GM18498 (cell line): ENCODE measurements at regions not wholly inside any gene's neighbourhood (a gene's known extent, or its start where the extent isn't known, plus 50 kb on each side); places are given as distances from the start of the nearest gene placed in this dataset.
"Not testable (repeated sequence)": the region's sequence is repeated elsewhere in the genome, so short reads cannot be mapped to it uniquely, and the experiment has no call there.

Experiments used
- ATAC-seq: cut with Tn5 transposase; IDR thresholded peaks from one replicate; pipeline ENCODE4 v1.9.1; 2021; ENCODE audit warnings: mild to moderate bottlenecking, moderate library complexity; ENCODE audit not compliant: unreplicated experiment

DNA sequence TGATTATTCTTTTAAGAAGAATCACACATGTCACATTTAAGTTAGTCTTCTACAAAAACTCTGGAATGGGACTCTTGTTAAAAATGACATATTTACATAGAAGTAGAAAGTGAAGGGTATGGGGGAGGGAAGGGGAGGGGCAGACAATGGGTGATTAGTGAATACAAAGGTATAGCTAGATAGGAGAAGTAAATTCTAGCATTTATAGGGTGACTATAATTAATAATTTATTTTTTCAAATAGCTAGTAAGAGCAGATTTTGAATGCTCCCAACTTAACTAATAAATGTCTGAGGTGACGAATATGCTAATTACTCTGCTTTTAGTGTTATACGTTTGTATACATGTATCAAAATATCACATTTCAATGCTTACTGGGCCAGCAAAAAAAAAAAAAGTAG, 59.4 kb downstream of the BLTP3B start:
- ATAC-seq, result no peak

GRCh38 chr12:100078777-100079176, 63.9 kb downstream of the BLTP3B start:
- ATAC-seq, result not testable (repeated sequence)

- no peak for ATAC-seq
These were observed 65.3 kb downstream of the BLTP3B start for GRCh38 chr12:100077367-100077766.

GRCh38 chr12:100075598-100075997, 67.1 kb downstream of the BLTP3B start:
- no peak for ATAC-seq

- ATAC-seq, result no peak
These were observed 72.9 kb downstream of the BLTP3B start for GRCh38 chr12:100069795-100070194.

- ATAC-seq, result no peak
These were observed 74.4 kb downstream of the BLTP3B start for GRCh38 chr12:100068305-100068704.

DNA sequence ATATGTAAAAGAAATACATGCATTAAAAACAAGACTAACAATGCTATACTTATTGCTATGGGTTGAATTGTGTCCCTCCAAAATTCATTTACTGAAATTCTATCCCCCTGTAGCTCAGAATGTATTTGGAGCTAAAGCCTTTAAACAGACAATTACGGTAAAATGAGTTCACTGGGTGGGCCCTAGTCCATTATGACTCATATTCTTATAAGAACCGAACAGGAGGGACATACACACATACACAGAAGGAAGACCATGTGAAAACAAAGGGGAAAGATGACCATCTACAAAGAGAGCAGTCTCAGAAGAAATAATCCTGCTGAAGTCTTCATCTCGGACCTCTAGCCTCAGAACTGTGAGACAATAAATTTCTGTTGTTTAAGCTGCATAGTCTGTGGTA, 77.1 kb upstream of the ANKS1B start:
- ATAC-seq, result no peak

DNA sequence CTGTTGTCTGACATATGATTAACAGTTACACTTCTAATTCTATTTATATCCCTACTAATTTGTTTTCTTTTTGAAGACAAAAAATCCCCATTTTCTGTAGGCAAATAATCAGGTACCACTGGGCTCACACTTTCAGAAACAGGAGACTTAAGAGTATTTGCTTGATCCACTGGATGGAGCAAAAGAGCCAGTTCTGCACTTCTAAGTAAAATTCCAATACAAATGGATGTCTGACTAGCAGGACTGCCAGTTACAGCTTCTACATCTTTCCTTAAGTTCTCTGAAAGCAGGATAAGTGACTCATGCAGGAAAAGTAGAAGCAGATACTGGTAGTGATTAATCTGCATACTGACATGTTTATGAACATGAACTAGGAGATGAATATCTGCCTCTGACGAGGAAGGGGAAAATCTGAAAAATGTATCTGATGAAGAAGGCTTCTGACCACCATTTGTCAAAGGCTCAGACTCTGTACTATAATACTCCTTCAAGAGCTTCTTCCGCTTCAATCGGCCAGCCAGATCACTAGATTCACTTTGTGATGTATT, 73.8 kb upstream of the ANKS1B start:
- ATAC-seq, result peak; percentile 45

DNA sequence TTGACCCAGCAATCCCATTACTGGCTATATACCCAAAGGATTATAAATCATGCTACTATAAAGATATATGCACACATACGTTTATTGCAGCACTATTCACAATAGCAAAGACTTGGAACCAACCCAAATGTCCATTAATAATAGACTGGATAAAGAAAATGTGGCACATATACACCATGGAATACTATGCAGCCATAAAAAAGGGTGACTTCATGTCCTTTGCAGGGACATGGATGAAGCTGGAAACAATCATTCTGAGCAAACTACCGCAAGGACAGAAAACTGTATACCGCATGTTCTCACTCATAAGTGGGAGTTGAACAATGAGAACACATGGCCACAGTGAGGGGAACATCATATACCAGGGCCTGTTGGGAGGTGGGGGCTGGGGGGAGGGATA, 61.5 kb upstream of the ANKS1B start:
- not testable (repeated sequence) for ATAC-seq

GRCh38 chr12:100044266-100044665, 59.5 kb upstream of the ANKS1B start:
- ATAC-seq, result no peak

GRCh38 chr12:100043631-100044030, 58.9 kb upstream of the ANKS1B start:
- no peak for ATAC-seq
